ENCODE measurements at regions not wholly inside any gene's neighbourhood (a gene's known extent, or its start where the extent isn't known, plus 50 kb on each side); places are given as distances from the start of the nearest gene placed in this dataset.

DNA sequence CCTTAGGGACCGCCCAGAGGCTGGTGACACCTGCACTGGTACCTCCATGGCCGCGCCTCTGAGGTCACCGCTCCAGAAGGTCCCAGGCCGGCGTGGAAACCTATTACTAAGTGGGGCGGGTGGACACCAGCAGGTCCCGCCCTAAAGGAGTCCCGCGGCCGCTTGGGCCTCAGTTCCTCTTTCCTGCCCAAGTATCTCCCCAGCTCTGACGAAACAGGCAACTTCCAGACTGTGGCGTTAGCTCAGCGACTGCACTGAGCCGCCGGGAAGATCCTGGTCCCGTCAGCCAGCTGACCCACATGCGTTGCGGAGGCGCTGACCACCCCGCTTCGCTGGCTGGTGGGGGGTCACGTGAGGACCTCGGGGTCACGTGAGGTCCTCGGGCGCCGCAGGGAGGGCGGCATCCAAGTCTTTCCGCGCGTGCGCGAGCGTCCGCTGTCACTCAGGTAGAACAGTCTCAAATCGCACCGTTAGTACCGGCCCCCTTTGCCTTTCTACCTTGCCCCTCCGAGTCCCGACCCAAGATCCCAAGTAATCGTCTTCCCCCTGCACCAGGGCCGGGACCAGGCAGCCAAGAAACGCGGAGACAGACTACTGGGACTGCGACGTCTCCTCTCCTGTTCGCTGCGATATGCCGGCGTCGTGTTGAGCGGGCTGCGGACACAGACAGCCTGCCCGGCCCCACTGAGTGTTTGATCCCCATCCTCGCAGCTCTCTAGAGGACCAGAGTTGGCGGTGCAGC is 53.7 kb upstream of the KDM4C start (continued):
- TF ChIP-seq, protein P1, sequence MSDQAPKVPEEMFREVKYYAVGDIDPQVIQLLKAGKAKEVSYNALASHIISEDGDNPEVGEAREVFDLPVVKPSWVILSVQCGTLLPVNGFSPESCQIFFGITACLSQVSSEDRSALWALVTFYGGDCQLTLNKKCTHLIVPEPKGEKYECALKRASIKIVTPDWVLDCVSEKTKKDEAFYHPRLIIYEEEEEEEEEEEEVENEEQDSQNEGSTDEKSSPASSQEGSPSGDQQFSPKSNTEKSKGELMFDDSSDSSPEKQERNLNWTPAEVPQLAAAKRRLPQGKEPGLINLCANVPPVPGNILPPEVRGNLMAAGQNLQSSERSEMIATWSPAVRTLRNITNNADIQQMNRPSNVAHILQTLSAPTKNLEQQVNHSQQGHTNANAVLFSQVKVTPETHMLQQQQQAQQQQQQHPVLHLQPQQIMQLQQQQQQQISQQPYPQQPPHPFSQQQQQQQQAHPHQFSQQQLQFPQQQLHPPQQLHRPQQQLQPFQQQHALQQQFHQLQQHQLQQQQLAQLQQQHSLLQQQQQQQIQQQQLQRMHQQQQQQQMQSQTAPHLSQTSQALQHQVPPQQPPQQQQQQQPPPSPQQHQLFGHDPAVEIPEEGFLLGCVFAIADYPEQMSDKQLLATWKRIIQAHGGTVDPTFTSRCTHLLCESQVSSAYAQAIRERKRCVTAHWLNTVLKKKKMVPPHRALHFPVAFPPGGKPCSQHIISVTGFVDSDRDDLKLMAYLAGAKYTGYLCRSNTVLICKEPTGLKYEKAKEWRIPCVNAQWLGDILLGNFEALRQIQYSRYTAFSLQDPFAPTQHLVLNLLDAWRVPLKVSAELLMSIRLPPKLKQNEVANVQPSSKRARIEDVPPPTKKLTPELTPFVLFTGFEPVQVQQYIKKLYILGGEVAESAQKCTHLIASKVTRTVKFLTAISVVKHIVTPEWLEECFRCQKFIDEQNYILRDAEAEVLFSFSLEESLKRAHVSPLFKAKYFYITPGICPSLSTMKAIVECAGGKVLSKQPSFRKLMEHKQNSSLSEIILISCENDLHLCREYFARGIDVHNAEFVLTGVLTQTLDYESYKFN (CRISPR knock-in tag; conservative IDR thresholded peaks at IDR 0.05) = no peak
- TF ChIP-seq ZFX (CRISPR knock-in tag; IDR thresholded peaks at IDR 0.05; ENCODE audit: low read depth) (peak; percentile 57), CHCHD3 (CRISPR knock-in tag; IDR thresholded peaks at IDR 0.05) (no peak), ZNF101 (CRISPR knock-in tag; IDR thresholded peaks at IDR 0.05; ENCODE audit: borderline replicate concordance, low read depth) (no peak), REXO4 (CRISPR knock-in tag; IDR thresholded peaks at IDR 0.05; ENCODE audit: borderline replicate concordance) (no peak), ZNF33B (CRISPR knock-in tag; IDR thresholded peaks at IDR 0.05) (no peak), RNF219 (CRISPR knock-in tag; IDR thresholded peaks at IDR 0.05) (no peak), ZNF660 (CRISPR knock-in tag; IDR thresholded peaks at IDR 0.05; ENCODE audit: borderline replicate concordance, low read depth) (no peak), ZNF292 (CRISPR knock-in tag; IDR thresholded peaks at IDR 0.05; ENCODE audit: borderline replicate concordance, low read depth) (no peak), ZNF589 (CRISPR knock-in tag; conservative IDR thresholded peaks at IDR 0.05) (0 out of 2 replicates have a peak, but pooled peaks have one; percentile 27), PBX2 (CRISPR knock-in tag; IDR thresholded peaks at IDR 0.05) (no peak), MED8 (CRISPR knock-in tag; IDR thresholded peaks at IDR 0.05; ENCODE audit: insufficient replicate concordance) (no peak), CENPX (CRISPR knock-in tag; IDR thresholded peaks at IDR 0.05) (no peak), HBP1 (CRISPR knock-in tag; IDR thresholded peaks at IDR 0.05; ENCODE audit: low read depth) (no peak), ZFYVE20 (CRISPR knock-in tag; IDR thresholded peaks at IDR 0.05; ENCODE audit: borderline replicate concordance, low read depth) (no peak), RFX5 (IDR thresholded peaks at IDR 0.05; ENCODE audit: low read depth, low read length) (no peak), ZNF234 (CRISPR knock-in tag; conservative IDR thresholded peaks at IDR 0.05) (no peak), ZFP82 (CRISPR knock-in tag; IDR thresholded peaks at IDR 0.05; ENCODE audit: borderline replicate concordance) (no peak)
- TF ChIP-seq, protein P2, sequence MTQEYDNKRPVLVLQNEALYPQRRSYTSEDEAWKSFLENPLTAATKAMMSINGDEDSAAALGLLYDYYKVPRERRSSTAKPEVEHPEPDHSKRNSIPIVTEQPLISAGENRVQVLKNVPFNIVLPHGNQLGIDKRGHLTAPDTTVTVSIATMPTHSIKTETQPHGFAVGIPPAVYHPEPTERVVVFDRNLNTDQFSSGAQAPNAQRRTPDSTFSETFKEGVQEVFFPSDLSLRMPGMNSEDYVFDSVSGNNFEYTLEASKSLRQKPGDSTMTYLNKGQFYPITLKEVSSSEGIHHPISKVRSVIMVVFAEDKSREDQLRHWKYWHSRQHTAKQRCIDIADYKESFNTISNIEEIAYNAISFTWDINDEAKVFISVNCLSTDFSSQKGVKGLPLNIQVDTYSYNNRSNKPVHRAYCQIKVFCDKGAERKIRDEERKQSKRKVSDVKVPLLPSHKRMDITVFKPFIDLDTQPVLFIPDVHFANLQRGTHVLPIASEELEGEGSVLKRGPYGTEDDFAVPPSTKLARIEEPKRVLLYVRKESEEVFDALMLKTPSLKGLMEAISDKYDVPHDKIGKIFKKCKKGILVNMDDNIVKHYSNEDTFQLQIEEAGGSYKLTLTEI (CRISPR knock-in tag; conservative IDR thresholded peaks at IDR 0.05) = no peak
